GM06990 (cell line): ENCODE measurements at regions not wholly inside any gene's neighbourhood (a gene's known extent, or its start where the extent isn't known, plus 50 kb on each side); places are given as distances from the start of the nearest gene placed in this dataset.

Experiments used
- DNase-seq: peaks from one replicate; pipeline ENCODE4 v3.0.0-alpha.2; 2011; ENCODE audit not compliant: insufficient read length; ENCODE audit errors: extremely low read depth
- H3K27me3 ChIP-seq: replicated peaks from 2 replicates; pipeline ENCODE4 v1.6.0; 2011; ENCODE audit warnings: low read length; ENCODE audit not compliant: control insufficient read depth, insufficient read depth
- H3K36me3 ChIP-seq: 2 replicates; pipeline ENCODE4 v1.5.1; 2011; ENCODE audit warnings: low read length; ENCODE audit not compliant: control insufficient read depth, insufficient read depth
- H3K4me3 ChIP-seq: replicated peaks from 2 replicates; pipeline ENCODE4 v1.5.1; 2011; ENCODE audit warnings: low read depth, mild to moderate bottlenecking, control low read depth, low read length
- TF ChIP-seq, protein P1 (sequence below): IDR thresholded peaks from 2 replicates; pipeline ENCODE4 v1.5.1; 2011; ENCODE audit warnings: low read length, control low read depth, mild to moderate bottlenecking, inconsistent platforms; ENCODE audit not compliant: insufficient read depth, poor library complexity, severe bottlenecking

DNA sequence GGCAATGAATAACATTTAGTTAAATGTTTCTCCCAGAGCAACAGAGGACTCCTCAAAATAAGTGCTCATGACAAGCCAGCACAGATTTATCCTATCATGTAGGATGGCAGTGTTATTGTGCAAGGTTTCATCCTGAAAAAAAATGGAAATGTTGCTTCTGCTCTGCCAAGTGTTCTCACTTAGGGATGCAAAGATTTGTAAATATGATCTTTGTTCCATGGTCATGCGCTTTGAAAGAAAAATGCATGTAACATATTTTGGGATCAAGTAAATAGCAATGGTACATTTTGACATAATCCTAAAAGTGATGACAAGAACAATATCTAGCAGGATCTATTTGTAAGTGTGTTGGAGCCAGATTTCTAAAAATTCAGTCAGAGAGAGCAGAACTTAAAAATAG is 229.5 kb upstream of the CCDC150 start:
- Histone ChIP-seq H3K36me3 (no peaks in the 10 kb centered on the region), H3K27me3 (no peaks in the 10 kb centered on the region), H3K4me3 (no peak overlapping the region)
- DNase-seq: no peak
- TF ChIP-seq, protein P1, sequence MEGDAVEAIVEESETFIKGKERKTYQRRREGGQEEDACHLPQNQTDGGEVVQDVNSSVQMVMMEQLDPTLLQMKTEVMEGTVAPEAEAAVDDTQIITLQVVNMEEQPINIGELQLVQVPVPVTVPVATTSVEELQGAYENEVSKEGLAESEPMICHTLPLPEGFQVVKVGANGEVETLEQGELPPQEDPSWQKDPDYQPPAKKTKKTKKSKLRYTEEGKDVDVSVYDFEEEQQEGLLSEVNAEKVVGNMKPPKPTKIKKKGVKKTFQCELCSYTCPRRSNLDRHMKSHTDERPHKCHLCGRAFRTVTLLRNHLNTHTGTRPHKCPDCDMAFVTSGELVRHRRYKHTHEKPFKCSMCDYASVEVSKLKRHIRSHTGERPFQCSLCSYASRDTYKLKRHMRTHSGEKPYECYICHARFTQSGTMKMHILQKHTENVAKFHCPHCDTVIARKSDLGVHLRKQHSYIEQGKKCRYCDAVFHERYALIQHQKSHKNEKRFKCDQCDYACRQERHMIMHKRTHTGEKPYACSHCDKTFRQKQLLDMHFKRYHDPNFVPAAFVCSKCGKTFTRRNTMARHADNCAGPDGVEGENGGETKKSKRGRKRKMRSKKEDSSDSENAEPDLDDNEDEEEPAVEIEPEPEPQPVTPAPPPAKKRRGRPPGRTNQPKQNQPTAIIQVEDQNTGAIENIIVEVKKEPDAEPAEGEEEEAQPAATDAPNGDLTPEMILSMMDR: no peak

DNA sequence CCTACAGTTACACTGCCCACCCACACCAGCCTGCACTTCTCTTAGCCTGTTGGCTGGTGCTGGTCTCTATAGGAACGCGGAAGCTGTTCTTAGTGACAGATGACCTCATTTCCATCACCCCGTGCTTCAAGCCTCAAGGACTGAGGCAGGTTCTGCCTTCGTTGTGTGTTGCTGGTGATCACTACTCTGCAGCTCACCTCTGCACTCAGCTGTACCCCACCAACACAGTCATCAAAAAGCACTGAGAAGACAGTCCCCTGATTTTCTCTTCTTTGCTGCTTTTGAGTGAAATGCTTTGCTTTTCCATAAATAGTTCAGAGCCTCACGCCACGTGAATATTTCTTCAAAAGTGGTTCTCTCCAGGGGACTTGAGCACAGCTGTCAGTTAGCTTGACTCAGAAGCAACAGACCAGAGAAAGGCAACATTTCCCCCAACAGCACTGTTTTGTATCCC is 225.7 kb upstream of the CCDC150 start:
- TF ChIP-seq, protein P1: no peak

GRCh38 chr2:196415384-196415783 is 224.1 kb upstream of the CCDC150 start:
- Histone ChIP-seq H3K36me3 (no peaks in the 10 kb centered on the region), H3K4me3 (no peak overlapping the region), H3K27me3 (no peaks in the 10 kb centered on the region)
- DNase-seq: no peak
- TF ChIP-seq, protein P1: no peak

More for the DNA sequence above, 225.7 kb upstream of the CCDC150 start:
- Histone ChIP-seq H3K36me3 (no peaks in the 10 kb centered on the region), H3K27me3 (no peaks in the 10 kb centered on the region), H3K4me3 (no peak overlapping the region)
- DNase-seq: peak; percentile 58

DNA sequence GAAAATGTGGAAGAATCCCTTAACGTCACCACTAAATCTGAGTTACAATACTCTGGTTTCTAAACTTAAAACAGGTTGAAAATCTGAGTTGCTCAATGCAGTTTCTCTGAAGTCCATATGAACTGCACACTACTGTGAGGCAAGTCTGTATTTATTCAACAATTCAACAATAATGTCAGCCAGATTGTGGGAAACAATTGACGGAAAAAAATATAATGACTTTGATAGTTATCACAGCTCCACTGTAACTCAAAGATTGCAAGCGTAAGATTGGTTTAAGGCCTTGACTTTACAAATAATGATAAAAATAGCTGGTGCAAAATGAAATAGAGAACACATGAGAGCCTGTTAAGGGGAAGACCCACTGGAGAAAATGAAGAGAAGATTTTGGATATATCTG is 219.4 kb upstream of the CCDC150 start:
- no peak overlapping the region for H3K4me3 ChIP-seq
- no peaks in the 10 kb centered on the region for H3K27me3 ChIP-seq
- TF ChIP-seq, protein P1: no peak
- no peaks in the 10 kb centered on the region for H3K36me3 ChIP-seq
- no peak for DNase-seq

DNA sequence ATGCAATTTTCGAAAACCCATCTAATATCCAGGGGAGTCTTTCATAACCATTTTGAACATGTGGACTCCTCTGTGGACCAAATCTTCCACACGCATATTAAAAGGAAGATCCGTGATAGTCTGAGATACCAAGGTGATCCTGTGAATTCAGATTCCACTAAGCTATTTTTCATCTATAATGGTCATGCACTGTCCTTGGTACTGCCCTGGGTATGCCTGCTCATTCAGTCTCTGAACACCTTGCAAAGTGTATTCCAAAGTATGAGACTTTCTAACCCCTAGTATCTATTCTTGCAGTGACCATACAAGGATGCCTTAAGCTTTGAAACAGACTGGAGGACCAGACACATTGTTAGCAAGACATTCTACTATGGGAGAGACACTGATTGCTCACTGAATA is 217.6 kb upstream of the CCDC150 start:
- no peaks in the 10 kb centered on the region for H3K27me3 ChIP-seq
- no peaks in the 10 kb centered on the region for H3K36me3 ChIP-seq
- no peak for DNase-seq
- no peak overlapping the region for H3K4me3 ChIP-seq
- TF ChIP-seq, protein P1: no peak

DNA sequence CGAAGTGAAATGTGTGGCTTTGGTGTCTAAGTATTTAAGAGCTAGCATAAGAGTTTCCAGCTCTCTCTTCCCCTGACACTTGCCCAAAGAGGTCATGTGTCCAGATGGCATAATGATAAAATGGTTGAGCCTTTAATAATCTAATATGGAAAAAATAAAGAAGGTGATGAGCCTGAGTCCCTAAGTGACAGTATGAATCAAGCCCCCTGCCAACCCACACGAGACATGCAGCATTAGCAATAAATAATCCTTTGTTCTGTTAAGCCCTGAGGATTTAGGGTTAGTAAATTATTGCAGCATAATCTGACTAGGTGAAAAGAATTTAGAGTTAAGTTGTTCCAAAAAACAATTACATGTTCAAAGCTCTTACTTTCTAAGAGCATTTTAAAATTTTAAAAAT is 217.2 kb upstream of the CCDC150 start:
- no peak for DNase-seq
- Histone ChIP-seq H3K27me3 (no peaks in the 10 kb centered on the region), H3K36me3 (no peaks in the 10 kb centered on the region), H3K4me3 (no peak overlapping the region)
- TF ChIP-seq, protein P1: no peak
